GM21619 (cell line): ENCODE measurements at regions not wholly inside any gene's neighbourhood (a gene's known extent, or its start where the extent isn't known, plus 50 kb on each side); places are given as distances from the start of the nearest gene placed in this dataset.

Experiments used
- ATAC-seq: cut with Tn5 transposase; IDR thresholded peaks from one replicate; pipeline ENCODE4 v1.9.1; 2021; ENCODE audit not compliant: unreplicated experiment

DNA sequence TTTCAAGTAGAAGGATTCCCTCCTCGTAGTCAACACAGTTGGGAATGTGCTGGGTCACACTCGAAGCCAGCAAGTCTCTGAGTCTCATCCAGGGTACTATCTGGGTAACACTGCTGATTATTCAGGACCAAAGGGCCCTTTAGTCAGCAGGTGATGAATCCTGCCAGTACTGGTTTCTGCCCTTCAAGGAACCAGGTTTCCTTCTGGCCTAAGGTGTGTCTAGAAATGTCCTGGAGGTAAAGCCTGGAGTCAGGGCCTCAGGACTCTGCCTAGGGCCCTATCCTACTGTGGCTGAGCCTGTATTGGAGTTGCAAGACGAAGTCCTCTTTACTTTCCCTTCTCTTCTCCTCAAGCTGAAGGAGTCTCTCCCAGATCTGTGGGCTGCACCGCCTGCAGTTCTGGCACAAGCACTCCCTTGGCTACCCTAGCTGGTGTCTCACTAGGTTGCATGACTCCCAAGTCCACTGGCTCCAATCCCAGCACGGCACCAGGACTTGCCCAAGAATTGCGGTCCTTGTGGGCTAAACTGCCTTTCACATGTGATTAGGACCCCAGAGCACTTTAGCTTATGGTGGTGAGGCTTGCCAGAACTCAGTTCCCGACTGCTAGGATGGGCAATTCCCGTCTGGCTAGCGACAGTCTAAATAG lies 193.7 kb upstream of the PDE3A start:
- ATAC-seq: no peak

GRCh38 chr12:20175704-20176388 lies 192.5 kb upstream of the PDE3A start:
- ATAC-seq: no peak

DNA sequence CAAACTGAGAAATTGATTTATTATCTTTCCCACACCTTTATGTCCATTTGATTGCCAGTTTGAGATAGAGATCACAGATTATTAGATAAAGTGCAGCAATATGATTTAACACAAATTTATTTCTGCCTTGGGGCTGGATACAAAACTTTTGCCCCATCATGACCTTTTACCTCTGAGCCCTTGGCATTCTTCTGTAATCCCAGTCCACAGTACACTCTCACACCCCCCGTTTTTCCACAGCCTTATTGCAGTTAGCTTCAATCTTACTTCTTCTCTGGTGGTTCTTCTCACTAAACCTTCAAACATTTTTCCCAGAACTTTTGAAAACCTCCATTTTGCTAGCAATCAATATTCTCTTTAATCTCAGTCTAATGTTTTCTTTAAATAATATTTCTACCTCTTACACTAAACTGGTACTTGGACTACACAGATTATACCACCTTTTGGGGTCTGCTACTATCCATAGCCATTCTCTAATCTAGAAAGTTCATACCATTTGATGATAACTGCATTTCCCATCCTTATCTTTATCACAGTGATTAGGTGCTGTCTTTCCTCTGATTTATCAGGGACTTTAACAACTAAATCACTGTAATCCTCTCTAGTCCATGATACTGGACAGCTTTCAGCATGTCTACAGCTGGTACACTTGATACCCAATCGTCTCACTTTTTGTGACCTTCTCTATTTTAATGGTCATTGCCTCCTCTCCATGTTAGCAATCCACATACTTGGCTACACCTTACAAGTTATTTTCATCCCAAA lies 186.7 kb upstream of the PDE3A start:
- ATAC-seq: no peak

DNA sequence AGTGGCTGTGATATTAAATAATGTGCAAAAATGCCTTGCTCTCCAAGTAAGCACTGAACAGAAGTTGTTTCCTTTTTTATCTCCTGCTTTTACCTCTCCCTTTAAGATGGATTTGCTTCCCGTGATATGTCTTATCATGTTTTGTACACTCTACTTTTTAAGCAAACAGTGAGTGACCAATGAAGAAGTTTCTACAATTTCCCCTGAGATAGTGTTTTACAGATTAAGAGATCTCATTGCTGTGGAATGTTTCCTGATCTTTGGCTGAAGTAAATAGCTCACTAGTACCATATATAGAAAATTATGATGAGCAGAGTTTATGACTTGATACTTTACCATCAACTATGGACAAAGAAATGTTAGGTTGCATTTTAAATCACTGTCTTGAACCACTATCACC lies 184.8 kb upstream of the PDE3A start:
- ATAC-seq: no peak

GRCh38 chr12:20184514-20184913 lies 183.8 kb upstream of the PDE3A start:
- no peak for ATAC-seq

DNA sequence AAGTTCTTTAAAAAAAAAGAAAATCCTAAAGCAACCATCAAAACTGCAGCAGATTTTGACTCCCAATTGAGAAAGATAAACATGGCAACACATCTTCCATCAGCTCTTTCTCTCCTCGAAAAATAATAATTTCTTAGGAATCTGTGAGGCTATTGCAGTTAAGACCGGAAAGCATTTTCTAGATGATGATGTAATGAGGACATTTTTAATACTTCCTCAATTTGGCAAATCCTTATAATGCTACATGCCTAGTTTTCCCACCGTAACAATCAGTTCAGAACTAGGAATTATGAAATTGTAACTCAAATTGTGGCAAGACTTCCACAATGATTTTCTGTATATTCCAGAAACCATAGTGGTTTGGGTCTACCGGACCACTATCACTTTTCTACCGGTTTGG lies 180.9 kb upstream of the PDE3A start:
- no peak for ATAC-seq

DNA sequence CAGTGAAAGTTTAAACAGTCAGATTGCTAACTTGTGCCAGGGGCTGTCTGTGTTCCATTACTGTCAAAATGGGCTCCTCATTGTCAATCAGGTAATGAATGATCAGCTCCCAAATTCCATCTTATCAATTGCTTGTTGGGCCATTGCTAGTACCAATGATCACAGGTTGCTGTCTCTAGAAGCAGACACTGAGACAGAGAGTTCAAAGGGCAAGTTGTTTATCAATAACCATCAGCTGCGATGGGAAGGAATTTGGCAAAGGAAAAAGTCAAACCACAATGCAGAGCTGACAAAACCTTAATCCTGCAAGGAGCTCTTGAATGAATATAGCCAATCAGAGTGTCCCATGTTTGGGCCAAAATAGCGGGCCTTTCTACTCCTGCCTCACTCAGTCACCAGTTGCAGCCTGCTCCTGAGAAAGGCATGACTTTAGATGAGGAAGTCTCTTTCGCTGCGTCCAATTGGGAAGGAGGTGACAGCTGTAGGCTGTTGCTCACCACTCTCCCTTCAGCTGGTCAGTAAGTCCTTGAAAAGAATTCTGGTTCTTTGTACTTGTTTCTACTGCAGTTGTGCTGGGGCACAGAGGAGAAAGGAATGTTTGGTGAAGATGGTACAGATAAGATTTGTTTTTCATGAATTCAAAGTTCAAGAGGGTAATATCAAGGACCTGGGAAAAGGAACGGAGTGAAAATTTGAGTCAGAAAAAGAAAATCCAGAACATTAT lies 179.2 kb upstream of the PDE3A start:
- no peak for ATAC-seq

- ATAC-seq: no peak
Measured at GRCh38 chr12:20189767-20190166, 178.6 kb upstream of the PDE3A start.

GRCh38 chr12:20194171-20194570 lies 174.2 kb upstream of the PDE3A start:
- no peak for ATAC-seq

- no peak for ATAC-seq
Measured at GRCh38 chr12:20196767-20197166, 171.6 kb upstream of the PDE3A start.

GRCh38 chr12:20197411-20197810 lies 170.9 kb upstream of the PDE3A start:
- ATAC-seq: no peak

- ATAC-seq: no peak
Measured at GRCh38 chr12:20199780-20200179, 168.6 kb upstream of the PDE3A start.

- ATAC-seq: no peak
Measured at GRCh38 chr12:20201733-20202132, 166.6 kb upstream of the PDE3A start.

- ATAC-seq: no peak
Measured at GRCh38 chr12:20205854-20206253, 162.5 kb upstream of the PDE3A start.

GRCh38 chr12:20206410-20206809 lies 161.9 kb upstream of the PDE3A start:
- ATAC-seq: no peak

DNA sequence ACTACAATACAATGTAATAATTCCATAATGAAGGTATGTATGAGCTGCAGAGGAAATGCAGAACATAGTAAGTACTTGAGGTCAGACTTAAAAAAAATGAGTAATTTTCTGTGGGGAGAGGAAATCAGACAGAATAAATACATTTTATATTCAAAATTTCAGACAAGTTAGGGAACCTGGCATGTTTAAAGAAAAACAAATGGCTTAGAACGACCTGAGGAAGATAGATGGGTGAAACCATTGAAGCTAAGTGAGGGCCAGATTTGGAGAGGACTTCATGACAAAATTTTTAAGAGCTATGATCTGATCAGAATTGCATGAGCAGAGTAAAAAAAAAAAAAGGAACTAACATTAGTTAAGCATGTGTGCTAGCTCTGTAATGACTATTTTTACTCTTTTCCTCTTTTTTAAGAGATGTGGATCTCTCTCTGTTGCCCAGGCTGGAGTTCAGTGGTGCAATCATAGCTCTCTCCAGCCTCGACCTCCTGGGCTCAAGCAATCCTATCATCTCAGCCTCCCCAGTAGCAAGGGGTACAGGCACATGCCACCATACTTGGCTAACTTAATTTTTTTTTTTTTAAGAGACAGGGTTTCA lies 157.6 kb upstream of the PDE3A start:
- no peak for ATAC-seq

GRCh38 chr12:20211541-20211940 lies 156.8 kb upstream of the PDE3A start:
- no peak for ATAC-seq

GRCh38 chr12:20211981-20212421 lies 156.3 kb upstream of the PDE3A start:
- no peak for ATAC-seq

DNA sequence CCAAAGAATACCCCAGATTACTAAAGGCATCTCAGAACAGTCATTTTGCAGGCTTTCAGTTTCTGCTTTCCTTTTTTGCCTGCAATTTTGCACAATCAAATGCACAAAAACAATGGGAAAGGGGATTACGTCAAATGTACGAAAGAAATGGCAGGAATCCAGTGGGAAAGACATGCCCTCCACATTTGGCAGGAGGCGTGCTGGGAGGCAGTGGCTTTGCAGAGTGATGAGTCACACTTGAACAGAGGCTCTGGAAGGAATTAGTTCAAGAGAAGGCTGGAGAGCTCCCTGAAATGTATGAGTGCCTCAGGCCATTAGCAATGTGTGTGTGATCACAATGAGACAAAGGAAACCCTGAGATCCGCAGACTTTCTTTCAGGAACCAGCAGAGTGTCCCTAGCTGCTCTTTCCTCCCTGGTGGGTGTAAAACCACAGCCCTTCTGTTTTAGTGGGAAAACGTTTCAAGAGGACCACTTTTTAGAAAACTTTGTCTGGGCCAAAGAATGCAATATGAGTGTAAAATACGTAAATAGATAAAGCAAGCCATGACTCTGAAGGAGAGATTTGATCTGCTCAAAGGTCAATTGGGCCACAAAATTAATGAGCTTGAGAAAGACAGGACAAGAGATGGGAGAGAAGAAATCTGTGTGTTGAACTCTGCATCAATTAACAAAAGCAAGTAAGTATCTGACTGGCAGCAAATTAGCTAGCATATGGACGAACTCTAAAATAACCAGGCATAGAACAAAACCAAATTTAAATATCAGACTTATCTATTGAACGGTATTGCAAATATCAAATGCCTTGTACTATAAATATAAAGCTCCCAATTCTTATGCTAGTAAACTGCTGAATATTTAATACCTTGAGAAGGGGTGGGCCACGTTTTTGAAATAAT lies 155.4 kb upstream of the PDE3A start:
- no peak for ATAC-seq
